Aorta (tissue), 5 donors: ENCODE measurements at regions not wholly inside any gene's neighbourhood (a gene's known extent, or its start where the extent isn't known, plus 50 kb on each side); places are given as distances from the start of the nearest gene placed in this dataset.

Experiments
- ATAC-seq: fragments of 200-7000 bp; cut with Tn5 transposase; one replicate; pipeline ENCODE4 v1.9.1; 2022; ENCODE audit warnings: moderate library complexity; ENCODE audit not compliant: low FRiP score
- DNase-seq, 2 donors: peaks; one replicate each; pipeline ENCODE4 v3.0.0-alpha.2; 2020
- H3K27ac ChIP-seq, 2 donors: one replicate each; pipeline ENCODE4 v1.5.1; 2013; ENCODE audit warnings: low read length in 2 of 2, mild to moderate bottlenecking in 2 of 2, moderate library complexity in 2 of 2, control low read depth in 1 of 2, inconsistent platforms in 1 of 2, low read depth in 1 of 2
- H3K27me3 ChIP-seq, 2 donors: one replicate each; pipeline ENCODE4 v1.6.1; 2013; ENCODE audit warnings: control low read depth in 1 of 2, low read length in 1 of 2, mild to moderate bottlenecking in 1 of 2, moderate library complexity in 1 of 2; ENCODE audit not compliant: insufficient read depth in 2 of 2, control insufficient read depth in 1 of 2
- H3K36me3 ChIP-seq, 2 donors: one replicate each; pipeline ENCODE4 v1.6.1; 2013; ENCODE audit warnings: control low read depth in 1 of 2, low read length in 1 of 2, mild to moderate bottlenecking in 1 of 2; ENCODE audit not compliant: insufficient read depth in 2 of 2, control insufficient read depth in 1 of 2
- H3K4me1 ChIP-seq, 2 donors: one replicate each; pipeline ENCODE4 v1.6.1; 2013; ENCODE audit warnings: low read length in 2 of 2, control low read depth in 1 of 2, mild to moderate bottlenecking in 1 of 2, moderate library complexity in 1 of 2; ENCODE audit not compliant: insufficient read depth in 2 of 2, control insufficient read depth in 1 of 2
- H3K4me3 ChIP-seq, 2 donors: one replicate each; pipeline ENCODE4 v1.5.1; 2013; ENCODE audit warnings: low read length in 2 of 2, control low read depth in 1 of 2, mild to moderate bottlenecking in 1 of 2
- H3K9me3 ChIP-seq: one replicate; pipeline ENCODE4 v1.6.1; 2013; ENCODE audit warnings: mild to moderate bottlenecking, low read length; ENCODE audit not compliant: control insufficient read depth
- WGBS, 2 donors: extraction: QIAGEN DNeasy Blood & Tissue Kit; methylation state at CpG; one replicate each; pipeline ENCODE4 v1.1.7; 2013; 5-methylcytosine and 5-hydroxymethylcytosine counted together
- intact Hi-C, 2 donors: fragments of 100-400 bp; cut with DNase I; formaldehyde crosslinking; loops; one replicate each; pipeline versions ENCODE4 v1.14.2 to v1.15.0; 2022
- donor health status: healthy with polysubstance abuse.
- donor health status: Bipolar disorder and iron deficiency.
- donor health status: DM: no; HTN: no; CAD: no.
- donor health status: DM: no; HTN: no; CAD: no.
- donor health status: DM: yes; HTN: yes; CAD: no.

DNA sequence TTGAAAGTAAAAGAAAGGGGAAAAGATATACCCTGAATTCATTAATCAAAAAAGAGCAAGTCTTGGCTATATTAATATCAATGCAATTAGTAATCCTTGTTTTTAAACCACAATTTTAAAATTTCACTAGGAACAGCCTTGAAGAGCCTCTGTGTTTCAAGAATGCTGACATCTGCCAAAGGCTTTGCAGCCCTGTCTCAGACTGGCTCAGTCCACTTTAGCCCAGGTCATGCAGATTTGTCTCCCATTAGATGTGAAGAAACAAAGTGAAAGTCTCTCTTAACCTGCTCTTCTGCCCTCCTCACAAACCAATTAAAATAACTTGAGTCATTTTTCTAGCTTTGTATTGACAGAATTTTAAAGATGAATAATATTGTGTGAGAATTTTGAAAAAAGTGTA lies 102.7 kb upstream of the CARMIL1 start:
- intact Hi-C loops, result no loop called here
- peaks cover 6 to 12% of the 10 kb centered on the region in 2 donors for H3K4me1 ChIP-seq

DNA sequence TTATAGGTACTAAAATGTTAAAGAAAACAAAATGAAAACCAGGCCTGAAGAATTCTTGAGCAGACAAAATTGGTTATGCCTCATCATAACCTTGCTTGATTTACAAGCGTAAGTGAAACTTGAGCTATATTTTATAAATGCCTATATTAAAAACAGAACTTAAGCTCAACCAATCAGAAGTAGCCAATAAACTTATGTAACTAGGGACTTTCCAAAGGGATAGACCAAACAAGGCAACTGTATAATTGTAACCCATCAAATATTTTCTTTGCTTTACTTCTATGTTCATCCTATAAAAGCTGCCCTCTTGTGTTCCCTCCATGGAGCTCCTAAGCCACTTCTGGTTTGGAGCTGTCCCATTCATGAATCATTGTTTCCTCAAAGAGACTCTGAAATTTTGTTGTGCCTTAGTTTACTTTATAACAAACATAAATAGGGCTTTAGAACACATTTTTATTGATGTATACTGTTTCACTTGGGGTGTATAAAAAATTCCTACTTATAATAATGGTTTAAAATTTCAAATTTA lies 101.6 kb upstream of the CARMIL1 start:
- H3K36me3 ChIP-seq, result no peaks in the 10 kb centered on the region
- no peak overlapping the region for H3K27ac ChIP-seq
- no peaks in the 10 kb centered on the region for H3K27me3 ChIP-seq
- H3K4me3 ChIP-seq, result no peak overlapping the region
- 97 to 98% methylated on average over 1 of the region's 1 CpG for WGBS, 2 donors
- no peak for ATAC-seq
- H3K4me1 ChIP-seq, result peaks cover 6 to 12% of the 10 kb centered on the region in 2 donors
- intact Hi-C loops, result no loop called here
- H3K9me3 ChIP-seq, result no peaks in the 10 kb centered on the region
- DNase-seq, result no peak

More for the DNA sequence above, 102.7 kb upstream of the CARMIL1 start:
- DNase-seq, result no peak
- Histone ChIP-seq H3K9me3 (no peaks in the 10 kb centered on the region), H3K36me3 (no peaks in the 10 kb centered on the region), H3K27ac (no peak overlapping the region), H3K27me3 (no peaks in the 10 kb centered on the region), H3K4me3 (no peak overlapping the region)
- ATAC-seq, result no peak

DNA sequence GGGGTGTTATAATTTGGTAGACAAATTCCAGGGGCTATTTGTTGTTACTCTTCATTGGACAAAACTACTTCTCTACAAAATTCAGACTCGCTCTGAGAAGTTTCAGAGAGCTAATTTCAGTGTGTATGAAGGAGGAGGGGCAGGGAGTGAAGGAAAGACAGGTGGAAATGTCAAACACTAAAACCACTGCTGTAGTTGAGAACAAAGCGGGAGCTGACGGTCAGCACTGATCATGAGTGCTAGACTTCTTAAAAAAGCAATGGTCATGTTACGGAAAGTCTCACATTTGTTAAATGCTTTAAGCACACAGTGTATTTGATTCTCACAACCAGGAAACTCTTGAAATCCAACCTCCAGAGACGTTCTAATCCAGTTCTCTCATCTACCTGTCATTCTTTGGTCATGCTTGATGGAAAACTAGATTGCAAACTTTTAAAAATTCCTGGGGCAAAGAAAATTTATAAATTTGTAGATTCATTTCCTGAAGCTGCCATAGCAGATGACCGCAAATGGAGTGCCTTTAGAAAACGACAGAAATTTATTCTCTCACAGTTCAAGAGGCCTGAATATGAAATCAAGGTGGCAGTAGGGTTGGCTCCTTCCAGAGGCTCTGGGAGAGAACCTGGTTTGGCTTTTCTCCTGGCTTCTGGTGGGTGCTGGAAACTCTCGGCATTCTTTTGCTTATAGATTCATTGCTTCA lies 100.7 kb upstream of the CARMIL1 start:
- Histone ChIP-seq H3K27me3 (no peaks in the 10 kb centered on the region), H3K36me3 (no peaks in the 10 kb centered on the region), H3K27ac (peak overlapping the region in 1 of 2 donors; percentile 72), H3K9me3 (no peaks in the 10 kb centered on the region), H3K4me3 (no peak overlapping the region), H3K4me1 (peaks cover 3 to 6% of the 10 kb centered on the region in 2 donors)
- no peak for DNase-seq
- WGBS, 2 donors, result 77 to 79% methylated on average over 8 of the region's 8 CpGs
- intact Hi-C loops, result no loop called here
- ATAC-seq, result no peak

DNA sequence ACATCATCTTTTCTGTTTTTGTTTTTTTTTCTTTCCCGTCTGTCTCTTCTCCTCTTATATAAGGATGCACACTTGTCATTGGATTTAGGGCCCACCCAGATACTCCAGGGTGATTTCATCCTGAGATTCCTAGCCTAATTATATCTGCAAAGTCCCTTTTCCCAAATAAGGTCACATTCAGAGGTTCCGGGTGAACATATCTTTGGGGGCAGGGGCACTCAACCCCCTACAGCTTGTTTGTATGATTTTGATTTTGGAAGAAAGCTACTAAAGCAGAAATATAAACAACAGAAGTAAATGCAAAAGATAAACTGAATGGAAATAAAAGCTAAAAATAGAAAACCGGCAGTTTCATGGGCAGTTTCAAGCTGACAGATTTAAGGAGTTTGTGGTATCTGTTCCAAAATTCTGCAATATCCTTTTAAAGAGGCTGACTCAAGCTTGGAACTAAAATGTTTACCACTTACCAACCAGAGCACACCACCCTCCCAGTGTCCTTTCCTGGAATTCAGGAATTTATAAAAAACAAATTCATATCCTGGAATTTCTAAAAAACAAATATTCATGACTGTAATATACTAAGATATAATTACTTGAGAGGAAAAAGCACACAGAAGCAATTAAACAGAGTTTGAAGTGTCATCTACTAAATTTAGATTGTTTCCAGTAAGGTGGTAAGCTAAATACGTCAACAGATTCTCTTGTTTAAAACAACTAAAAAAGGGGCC lies 100.0 kb upstream of the CARMIL1 start:
- no peak overlapping the region for H3K4me3 ChIP-seq
- H3K27me3 ChIP-seq, result no peaks in the 10 kb centered on the region
- H3K27ac ChIP-seq, result no peak overlapping the region
- no peaks in the 10 kb centered on the region for H3K36me3 ChIP-seq
- intact Hi-C loops, result no loop called here
- H3K9me3 ChIP-seq, result no peaks in the 10 kb centered on the region
- DNase-seq, result no peak
- 11 to 13% methylated on average over 4 of the region's 4 CpGs for WGBS, 2 donors
- peaks cover under 1 to 3% of the 10 kb centered on the region in 2 donors for H3K4me1 ChIP-seq
- peak; percentile 89 for ATAC-seq

DNA sequence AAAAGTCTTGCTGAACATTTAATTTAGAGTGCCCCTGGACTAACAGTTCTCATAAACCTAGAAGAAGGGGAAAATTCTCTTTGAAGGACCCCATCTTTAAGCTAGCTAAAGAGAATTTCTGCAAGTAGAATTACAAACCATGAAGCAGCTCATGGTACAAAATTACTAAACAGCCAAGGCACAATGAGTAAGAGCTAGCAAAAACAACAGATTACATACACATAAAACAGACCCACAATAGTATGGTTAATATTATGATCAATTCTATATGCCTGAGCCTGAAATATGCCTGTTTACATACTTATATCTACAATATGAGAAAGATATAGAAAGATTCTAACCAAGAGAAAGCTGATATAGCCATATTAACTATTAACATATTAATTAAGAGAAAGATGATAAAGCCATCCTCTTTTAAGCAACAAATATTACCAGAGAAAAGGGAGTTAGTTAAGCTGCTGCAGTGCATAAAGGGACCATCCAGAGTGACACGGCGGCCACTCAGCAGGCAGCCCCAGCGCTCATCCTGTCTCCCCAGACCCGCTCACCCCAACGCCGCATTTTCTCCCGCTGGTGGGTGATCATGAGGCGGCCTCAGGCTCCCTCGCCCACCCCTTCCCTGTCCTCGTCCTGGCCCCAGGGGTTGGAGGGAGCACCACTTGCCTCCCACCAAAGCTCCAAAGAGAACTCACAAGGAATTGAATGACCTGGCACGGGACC lies 98.4 kb upstream of the CARMIL1 start:
- peaks cover 0 to 3% of the 10 kb centered on the region in 2 donors for H3K4me1 ChIP-seq
- 92 to 96% methylated on average over 11 of the region's 11 CpGs for WGBS, 2 donors
- ATAC-seq, result no peak
- no peaks in the 10 kb centered on the region for H3K27me3 ChIP-seq
- H3K9me3 ChIP-seq, result no peaks in the 10 kb centered on the region
- no peak overlapping the region for H3K27ac ChIP-seq
- no peak overlapping the region for H3K4me3 ChIP-seq
- DNase-seq, result no peak
- intact Hi-C loops, result no loop called here
- no peaks in the 10 kb centered on the region for H3K36me3 ChIP-seq

DNA sequence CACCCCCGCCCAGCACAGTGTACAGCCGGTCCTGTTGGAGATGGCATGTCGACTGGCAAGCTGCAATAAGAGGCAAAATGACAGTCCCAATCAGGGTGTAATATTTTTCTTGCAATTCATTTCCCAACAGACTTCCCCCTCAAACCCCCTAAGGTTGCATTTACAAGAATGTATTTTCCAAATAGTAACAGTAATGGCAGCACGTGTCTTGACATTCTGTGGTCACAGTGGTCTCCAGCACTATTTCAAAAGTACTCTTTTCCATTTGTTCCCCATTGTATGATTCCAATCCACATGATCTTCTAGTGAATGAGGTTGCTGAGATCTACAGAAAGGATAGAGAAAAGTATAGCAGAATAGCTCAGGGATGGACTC lies 97.8 kb upstream of the CARMIL1 start:
- Histone ChIP-seq H3K4me3 (no peak overlapping the region), H3K36me3 (no peaks in the 10 kb centered on the region), H3K9me3 (no peaks in the 10 kb centered on the region), H3K27me3 (no peaks in the 10 kb centered on the region), H3K4me1 (peaks cover 0 to 3% of the 10 kb centered on the region in 2 donors), H3K27ac (no peak overlapping the region)
- intact Hi-C loops, result no loop called here
- DNase-seq, result no peak
- no peak for ATAC-seq
- 78 to 89% methylated on average over 4 of the region's 4 CpGs for WGBS, 2 donors

DNA sequence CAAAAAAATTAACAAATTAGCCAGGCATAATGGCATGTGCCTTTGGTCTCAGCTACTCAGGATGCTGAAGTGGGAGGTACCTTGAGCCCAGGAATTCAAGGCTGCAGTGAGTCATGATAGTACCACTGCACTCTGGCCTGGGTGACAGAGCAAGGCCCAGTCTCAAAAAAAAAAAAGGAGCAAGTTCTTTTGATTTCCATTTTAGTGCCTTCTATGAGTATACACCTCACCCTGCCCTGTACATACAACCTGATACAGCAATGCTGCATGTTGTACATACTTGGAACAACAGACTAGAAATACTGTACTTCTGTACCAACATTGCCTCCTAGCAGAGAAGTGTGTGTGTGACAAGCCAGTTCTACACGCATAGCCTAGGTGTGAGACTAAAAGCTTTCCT lies 97.3 kb upstream of the CARMIL1 start:
- no peaks in the 10 kb centered on the region for H3K36me3 ChIP-seq
- 95% methylated on average over 1 of the region's 1 CpG for WGBS, 2 donors
- H3K4me3 ChIP-seq, result no peak overlapping the region
- no peaks in the 10 kb centered on the region for H3K9me3 ChIP-seq
- intact Hi-C loops, result no loop called here
- H3K4me1 ChIP-seq, result peaks cover 2 to 3% of the 10 kb centered on the region in 2 donors
- H3K27ac ChIP-seq, result no peak overlapping the region
- H3K27me3 ChIP-seq, result no peaks in the 10 kb centered on the region
- ATAC-seq (no peak), DNase-seq (no peak)

DNA sequence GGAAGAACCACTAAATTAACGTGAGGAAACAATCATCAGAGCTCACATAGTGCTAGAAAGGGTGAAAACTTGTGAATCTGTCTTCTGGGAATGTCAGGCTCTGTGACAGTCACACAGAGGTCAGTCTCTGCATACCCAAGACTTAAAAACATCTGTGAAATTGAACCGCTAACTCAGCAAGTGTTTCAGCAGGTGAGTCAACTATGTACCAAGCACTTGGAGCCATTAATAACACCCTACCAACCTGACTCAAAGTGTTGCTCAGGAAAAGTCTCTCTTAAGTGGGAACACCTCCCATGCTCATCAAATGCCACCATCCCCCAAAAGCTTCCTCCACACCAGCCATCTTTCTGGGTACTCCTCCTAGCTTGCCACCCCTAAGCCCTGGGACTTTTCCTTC lies 92.3 kb upstream of the CARMIL1 start:
- H3K27me3 ChIP-seq, result no peaks in the 10 kb centered on the region
- DNase-seq, result no peak

More for the DNA sequence above, 92.3 kb upstream of the CARMIL1 start:
- no peak for ATAC-seq
- Histone ChIP-seq H3K9me3 (no peaks in the 10 kb centered on the region), H3K4me3 (no peak overlapping the region), H3K27ac (no peak overlapping the region), H3K4me1 (peaks cover 0 to 2% of the 10 kb centered on the region in 2 donors), H3K36me3 (no peaks in the 10 kb centered on the region)
- intact Hi-C loops, result no loop called here
- WGBS, 2 donors, result 87 to 90% methylated on average over 2 of the region's 2 CpGs
